CD4-positive, alpha-beta memory T cell (primary cell): ENCODE measurements at regions not wholly inside any gene's neighbourhood (a gene's known extent, or its start where the extent isn't known, plus 50 kb on each side); places are given as distances from the start of the nearest gene placed in this dataset.

Experiments
- CTCF ChIA-PET: fragments of 350-600 bp; sonication (Branson Sonifier 250); formaldehyde crosslinking; loops from one replicate; lab custom pipeline; 2021; ENCODE audit warnings: inconsistent platforms; ENCODE audit not compliant: partially characterized antibody; lab: Charles Lee
- POLR2A ChIA-PET: fragments of 350-600 bp; sonication (Branson Sonifier 250); formaldehyde crosslinking; loops from one replicate; lab custom pipeline; 2021; ENCODE audit not compliant: partially characterized antibody; lab: Charles Lee
- DNase-seq, 5 donors: peaks; one replicate each; pipeline versions ENCODE4 v3.0.0 to v3.0.0-alpha.2; 2020 to 2022; ENCODE audit warnings: mixed read lengths in 1 of 5
- H3K27ac ChIP-seq: one replicate; pipeline ENCODE4 v1.7.0; 2013; ENCODE audit warnings: low read depth, low read length
- H3K27me3 ChIP-seq: 2 replicates; pipeline ENCODE4 v1.7.0; 2013; ENCODE audit warnings: mild to moderate bottlenecking, low read length, moderate library complexity; ENCODE audit not compliant: insufficient read depth
- H3K36me3 ChIP-seq: 2 replicates; pipeline ENCODE4 v1.7.0; 2013; ENCODE audit warnings: mild to moderate bottlenecking, low read length, moderate library complexity; ENCODE audit not compliant: insufficient read depth
- H3K4me1 ChIP-seq: 2 replicates; pipeline ENCODE4 v1.7.0; 2013; ENCODE audit warnings: mild to moderate bottlenecking, low read length, moderate library complexity; ENCODE audit not compliant: insufficient read depth
- H3K4me3 ChIP-seq, 2 donors: one replicate each; pipeline ENCODE4 v1.7.0; 2013; ENCODE audit warnings: low read length in 2 of 2, mild to moderate bottlenecking in 1 of 2
- H3K9me3 ChIP-seq, 2 donors: one replicate each; pipeline ENCODE4 v1.7.0; 2013; ENCODE audit warnings: low read length in 2 of 2, control low read depth in 1 of 2; ENCODE audit not compliant: control insufficient read depth in 1 of 2
- H3K27ac Mint-ChIP-seq, 7 donors: one replicate each; pipeline ENCODE4 v1.8.0; 2020 to 2021; ENCODE audit warnings: mixed read lengths in 7 of 7, mild to moderate bottlenecking in 6 of 7, inconsistent platforms in 3 of 7, moderate library complexity in 3 of 7
- H3K27me3 Mint-ChIP-seq, 2 donors: one replicate each; pipeline ENCODE4 v1.8.0; 2020 to 2021; ENCODE audit warnings: mixed read lengths in 2 of 2
- H3K36me3 Mint-ChIP-seq, 2 donors: one replicate each; pipeline ENCODE4 v1.8.0; 2020 to 2021; ENCODE audit warnings: mixed read lengths in 2 of 2, inconsistent platforms in 1 of 2, mild to moderate bottlenecking in 1 of 2
- H3K4me1 Mint-ChIP-seq, 4 donors: one replicate each; pipeline ENCODE4 v1.8.0; 2020 to 2021; ENCODE audit warnings: mixed read lengths in 4 of 4, mild to moderate bottlenecking in 1 of 4
- H3K4me3 Mint-ChIP-seq, 8 donors: one replicate each; pipeline ENCODE4 v1.8.0; 2020 to 2021; ENCODE audit warnings: mixed read lengths in 8 of 8, mild to moderate bottlenecking in 7 of 8, moderate library complexity in 6 of 8, inconsistent platforms in 3 of 8
- H3K9me3 Mint-ChIP-seq, 8 donors: one replicate each; pipeline ENCODE4 v1.8.0; 2020 to 2021; ENCODE audit warnings: mixed read lengths in 8 of 8, mild to moderate bottlenecking in 5 of 8, inconsistent platforms in 3 of 8, moderate library complexity in 1 of 8
- intact Hi-C: fragments of 100-400 bp; cut with micrococcal nuclease; formaldehyde crosslinking; loops from one replicate; pipeline ENCODE4 v1.15.1; 2023

DNA sequence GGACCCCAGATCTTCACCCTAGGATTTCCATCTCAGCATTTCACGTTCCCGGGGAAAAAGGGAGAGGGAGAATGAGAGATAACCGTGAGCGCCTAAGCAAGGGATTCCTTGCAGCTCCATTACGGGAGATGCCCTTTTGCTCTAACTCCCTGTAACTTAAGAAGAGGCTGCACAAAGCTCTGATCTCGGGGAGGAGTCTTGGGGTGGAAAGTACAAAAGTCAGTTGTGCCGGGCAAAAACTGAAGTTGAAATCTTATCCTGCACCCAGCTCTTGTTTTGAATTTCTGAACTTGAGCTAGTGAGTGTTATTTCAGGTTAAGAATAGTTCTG lies 256.4 kb upstream of the SOX21 start:
- intact Hi-C loops = no loop called here
- no peak overlapping the region for H3K4me3 ChIP-seq
- Mint-ChIP-seq H3K9me3 (no peaks in the 10 kb centered on the region), H3K4me1 (peaks cover 0 to 19% (median 5%) of the 10 kb centered on the region in 4 donors), H3K27ac (no peak overlapping the region), H3K36me3 (no peaks in the 10 kb centered on the region), H3K4me3 (peak overlapping the region in 4 of 8 donors; percentile 39 to 61 (median 57)), H3K27me3 (peaks cover 36 to 40% of the 10 kb centered on the region in 2 donors)
- H3K36me3 ChIP-seq = no peaks in the 10 kb centered on the region
- ChIA-PET CTCF (no interaction called here), POLR2A (no interaction called here)
- H3K27ac ChIP-seq = no peak overlapping the region
- no peaks in the 10 kb centered on the region for H3K9me3 ChIP-seq
- no peaks in the 10 kb centered on the region for H3K4me1 ChIP-seq
- peaks cover 22% of the 10 kb centered on the region for H3K27me3 ChIP-seq
- no peak for DNase-seq

DNA sequence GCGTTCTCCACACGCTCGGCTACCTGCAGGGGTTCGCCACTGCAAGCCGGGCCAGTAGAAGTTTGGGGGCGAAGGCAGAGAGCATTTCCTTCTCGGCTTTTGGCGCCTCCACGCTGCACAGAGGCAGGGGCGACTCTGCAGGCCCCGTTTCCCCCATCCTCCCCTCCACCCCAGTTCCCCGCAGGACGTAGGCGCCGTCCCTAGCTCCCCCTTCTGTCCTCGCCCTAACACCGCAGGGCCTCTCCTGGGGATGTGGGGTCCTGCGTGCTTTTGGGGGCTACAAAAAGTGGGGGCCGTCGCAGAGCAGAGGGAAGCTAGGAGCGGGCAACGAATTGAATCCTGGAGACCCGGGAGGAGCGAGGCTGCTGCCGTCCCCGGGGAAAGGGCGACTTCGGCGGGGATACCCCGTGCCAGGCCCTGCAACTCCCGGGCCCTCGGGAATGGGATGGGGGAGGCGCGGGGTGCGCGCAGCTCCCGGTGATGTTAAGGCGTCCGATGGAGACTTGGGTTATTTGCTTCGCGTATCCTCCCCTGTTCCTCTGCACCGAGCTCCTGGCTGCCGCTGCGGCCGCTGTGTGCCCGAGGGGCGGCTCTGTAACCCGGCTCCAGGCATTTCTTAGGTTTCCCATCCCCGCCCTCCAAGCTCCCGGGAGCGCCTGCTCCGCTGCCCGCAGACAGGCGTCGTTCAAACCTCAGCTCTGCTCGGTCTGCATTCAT lies 255.9 kb upstream of the SOX21 start:
- H3K36me3 Mint-ChIP-seq = no peaks in the 10 kb centered on the region

DNA sequence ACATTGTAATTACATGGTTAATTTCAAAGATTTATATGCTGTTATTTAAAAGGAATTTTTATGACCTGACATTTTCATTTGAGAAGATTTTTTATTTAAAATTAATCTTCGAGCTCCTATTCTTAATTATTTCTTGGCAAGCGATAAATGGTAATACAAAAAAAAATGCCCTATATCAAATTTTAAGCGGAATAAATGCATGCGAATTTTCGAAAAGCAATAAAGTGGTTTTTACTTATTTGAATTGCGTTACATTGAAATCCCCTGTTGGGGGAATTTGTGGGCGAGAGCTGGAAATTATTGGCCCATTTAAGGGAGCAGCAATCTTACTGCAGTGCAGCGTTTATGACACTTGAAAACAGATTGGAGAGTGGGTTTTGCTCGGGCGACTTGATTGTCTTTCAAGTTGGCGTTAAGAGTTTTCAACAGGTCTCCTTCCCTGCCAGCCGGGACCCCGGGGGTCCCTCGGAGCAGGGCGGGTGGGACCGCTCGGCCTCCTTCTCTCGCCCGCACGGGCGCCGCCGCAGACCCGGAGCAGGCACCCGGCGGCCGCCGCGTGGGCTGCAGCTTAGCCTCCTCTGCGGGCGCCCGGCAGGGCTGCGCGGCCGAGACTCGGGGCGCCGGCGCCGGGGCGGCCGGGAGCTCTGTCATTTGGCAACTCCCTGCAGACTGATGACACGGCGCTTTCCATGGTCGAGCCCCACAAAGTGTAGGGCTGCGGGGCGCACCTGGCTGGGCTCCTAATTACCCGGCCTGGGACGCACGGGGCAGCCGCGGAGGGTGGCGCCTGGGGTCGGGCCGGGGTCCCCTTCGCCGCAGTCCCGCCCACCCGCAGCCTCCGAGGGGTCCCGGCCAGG lies 255.1 kb upstream of the SOX21 start:
- no peaks in the 10 kb centered on the region for H3K36me3 Mint-ChIP-seq
- CTCF ChIA-PET = no interaction called here
- Histone ChIP-seq H3K4me3 (no peak overlapping the region), H3K36me3 (no peaks in the 10 kb centered on the region), H3K9me3 (no peaks in the 10 kb centered on the region), H3K27me3 (peaks cover 22% of the 10 kb centered on the region), H3K4me1 (no peaks in the 10 kb centered on the region), H3K27ac (no peak overlapping the region)
- H3K27me3 Mint-ChIP-seq = peaks cover 40 to 44% of the 10 kb centered on the region in 2 donors
- intact Hi-C loops = no loop called here
- no peaks in the 10 kb centered on the region for H3K9me3 Mint-ChIP-seq
- no peak overlapping the region for H3K27ac Mint-ChIP-seq
- peaks cover 0 to 19% (median 5%) of the 10 kb centered on the region in 4 donors for H3K4me1 Mint-ChIP-seq
- POLR2A ChIA-PET = no interaction called here
- DNase-seq = no peak
- peak overlapping the region in 5 of 8 donors; percentile 26 to 67 (median 51) for H3K4me3 Mint-ChIP-seq

More for the DNA sequence above, 255.9 kb upstream of the SOX21 start:
- ChIA-PET POLR2A (no interaction called here), CTCF (no interaction called here)
- H3K36me3 ChIP-seq = no peaks in the 10 kb centered on the region
- Mint-ChIP-seq H3K9me3 (no peaks in the 10 kb centered on the region), H3K4me1 (peaks cover 0 to 19% (median 5%) of the 10 kb centered on the region in 4 donors), H3K4me3 (peak overlapping the region in 4 of 8 donors; percentile 26 to 61 (median 49)), H3K27me3 (peaks cover 38 to 42% of the 10 kb centered on the region in 2 donors), H3K27ac (no peak overlapping the region)
- H3K27me3 ChIP-seq = peaks cover 22% of the 10 kb centered on the region
- intact Hi-C loops = no loop called here
- no peak overlapping the region for H3K4me3 ChIP-seq
- no peaks in the 10 kb centered on the region for H3K9me3 ChIP-seq
- H3K27ac ChIP-seq = no peak overlapping the region
- DNase-seq = no peak
- no peaks in the 10 kb centered on the region for H3K4me1 ChIP-seq

DNA sequence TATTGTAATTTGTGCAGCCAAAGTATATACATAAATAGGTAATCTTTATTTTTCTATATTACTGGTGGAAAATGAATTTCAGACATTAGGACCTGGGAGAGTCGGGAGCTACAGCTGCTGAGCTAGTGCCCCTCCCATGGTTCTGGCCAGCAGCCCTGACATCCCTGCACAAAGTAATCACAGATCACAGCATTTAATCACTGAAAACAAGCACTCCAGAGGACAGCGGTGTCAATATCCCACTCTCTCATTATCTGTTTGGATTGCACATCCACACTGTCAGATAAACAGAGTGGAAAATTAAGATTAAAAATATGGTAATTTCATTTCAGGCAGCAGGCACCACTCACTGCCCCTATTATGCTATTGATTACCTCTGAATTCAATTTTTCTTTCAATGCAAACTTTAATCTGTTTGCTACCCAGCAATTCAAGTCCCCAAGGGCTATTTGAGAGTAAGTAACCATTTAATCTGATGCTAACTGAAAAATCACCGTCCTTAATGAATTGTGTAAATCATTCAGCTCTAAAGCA lies 254.1 kb upstream of the SOX21 start:
- no peaks in the 10 kb centered on the region for H3K4me1 ChIP-seq
- Mint-ChIP-seq H3K36me3 (no peaks in the 10 kb centered on the region), H3K4me1 (peaks cover 0 to 19% (median 5%) of the 10 kb centered on the region in 4 donors), H3K4me3 (peak overlapping the region in 4 of 8 donors; percentile 8 to 52 (median 28)), H3K9me3 (peaks cover 0 to 3% (median 0%) of the 10 kb centered on the region in 8 donors), H3K27me3 (peaks cover 40 to 42% of the 10 kb centered on the region in 2 donors), H3K27ac (no peak overlapping the region)
- intact Hi-C loops = no loop called here
- H3K27ac ChIP-seq = no peak overlapping the region
- ChIA-PET CTCF (no interaction called here), POLR2A (no interaction called here)
- H3K36me3 ChIP-seq = no peaks in the 10 kb centered on the region
- H3K4me3 ChIP-seq = no peak overlapping the region
- no peak for DNase-seq
- H3K27me3 ChIP-seq = peaks cover 22% of the 10 kb centered on the region
- no peaks in the 10 kb centered on the region for H3K9me3 ChIP-seq

DNA sequence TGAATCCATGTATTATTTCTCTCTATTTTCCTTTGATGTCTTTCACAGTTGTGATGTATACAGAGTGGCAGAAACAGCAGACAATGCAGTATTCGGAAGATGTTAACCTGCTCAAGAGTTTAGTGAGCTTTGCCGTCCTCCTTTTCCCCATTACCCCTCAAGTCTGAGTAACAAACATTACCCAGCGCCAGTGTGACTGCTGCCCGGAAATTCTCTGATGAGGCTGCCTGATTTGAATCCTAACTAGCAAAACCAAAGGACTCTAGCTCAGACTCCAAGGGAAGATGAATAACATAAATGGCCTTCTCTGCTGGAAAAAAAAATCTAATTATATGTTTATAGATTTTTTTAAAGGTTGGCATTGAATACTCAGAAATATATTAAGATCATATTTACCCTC lies 247.3 kb upstream of the SOX21 start:
- no peak for DNase-seq
- ChIA-PET POLR2A (no interaction called here), CTCF (interaction anchor here (1.1 kb wide), 1 partner anchor 11 kb away, joined by 3 read pairs; no protein-coding TSS in a partner anchor)
- H3K9me3 ChIP-seq = no peaks in the 10 kb centered on the region
- H3K4me3 ChIP-seq = peak overlapping the region in 1 of 2 donors; percentile 4
- no peaks in the 10 kb centered on the region for H3K36me3 ChIP-seq
- H3K36me3 Mint-ChIP-seq = no peaks in the 10 kb centered on the region
- H3K4me1 Mint-ChIP-seq = no peaks in the 10 kb centered on the region
- H3K4me1 ChIP-seq = no peaks in the 10 kb centered on the region
- intact Hi-C loops = no loop called here
- H3K27me3 Mint-ChIP-seq = peaks cover 13 to 17% of the 10 kb centered on the region in 2 donors
- no peaks in the 10 kb centered on the region for H3K27me3 ChIP-seq
- H3K9me3 Mint-ChIP-seq = peaks cover 0 to 3% (median 0%) of the 10 kb centered on the region in 8 donors
- H3K27ac ChIP-seq = no peak overlapping the region
- H3K27ac Mint-ChIP-seq = no peak overlapping the region
- H3K4me3 Mint-ChIP-seq = no peak overlapping the region

DNA sequence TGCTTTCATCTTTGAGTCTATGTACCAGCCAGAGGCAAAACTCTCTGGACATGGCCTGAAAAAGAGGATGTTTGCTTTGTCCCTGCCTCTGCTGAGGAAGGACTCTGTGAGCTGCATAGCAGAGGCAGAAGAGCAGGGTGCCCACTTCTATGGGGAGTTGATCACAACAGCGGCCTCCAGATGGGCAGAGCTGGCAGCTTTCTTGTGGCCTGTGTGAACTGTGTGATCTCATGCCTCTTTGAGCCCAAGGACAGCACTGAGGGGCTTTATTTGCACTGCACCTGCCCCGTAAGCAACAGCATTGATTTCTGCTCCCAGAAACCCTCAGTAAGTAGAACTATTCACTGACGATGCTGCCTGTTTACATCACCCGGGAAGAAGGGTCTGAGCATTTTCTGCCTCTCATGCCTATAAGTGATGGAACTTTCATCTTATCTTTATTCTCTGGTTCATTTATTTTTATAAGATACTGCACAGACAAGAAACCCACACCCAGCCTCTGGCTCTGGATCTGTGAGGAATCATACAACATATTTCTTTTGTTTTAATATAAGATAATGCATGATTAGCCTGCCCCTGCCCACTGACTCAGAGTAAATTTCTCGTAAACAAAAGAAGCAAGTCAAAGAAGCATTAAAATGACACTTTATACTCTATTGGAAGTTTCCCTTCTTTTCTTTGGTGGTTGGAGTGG lies 244.2 kb upstream of the SOX21 start:
- no peaks in the 10 kb centered on the region for H3K9me3 ChIP-seq
- no peak overlapping the region for H3K4me3 ChIP-seq
- ChIA-PET POLR2A (no interaction called here), CTCF (no interaction called here)
- intact Hi-C loops = no loop called here
- no peaks in the 10 kb centered on the region for H3K36me3 ChIP-seq
- Mint-ChIP-seq H3K27me3 (peaks cover 1 to 7% of the 10 kb centered on the region in 2 donors), H3K4me1 (no peaks in the 10 kb centered on the region), H3K4me3 (no peak overlapping the region), H3K9me3 (peaks cover 0 to 3% (median 0%) of the 10 kb centered on the region in 8 donors), H3K27ac (no peak overlapping the region), H3K36me3 (no peaks in the 10 kb centered on the region)
- H3K27ac ChIP-seq = no peak overlapping the region
- DNase-seq = no peak
- no peaks in the 10 kb centered on the region for H3K4me1 ChIP-seq
- H3K27me3 ChIP-seq = no peaks in the 10 kb centered on the region

DNA sequence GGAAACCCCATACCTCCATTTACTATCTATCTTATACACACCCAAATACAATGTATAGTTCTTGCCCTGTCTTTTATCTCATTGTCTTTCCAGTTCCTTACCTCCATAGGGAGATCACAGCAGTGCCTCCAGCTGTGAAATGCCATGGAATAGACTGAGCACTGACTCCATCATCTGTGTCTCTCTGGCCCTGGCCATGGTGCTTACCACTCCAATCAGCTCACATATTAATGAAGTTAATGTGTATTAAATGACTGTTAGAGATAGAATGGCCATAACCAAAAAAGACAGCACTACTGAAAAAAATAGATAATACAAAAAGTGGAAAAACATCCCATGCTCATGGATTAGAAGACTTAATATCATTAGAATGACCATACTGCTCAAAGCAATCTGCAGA lies 240.4 kb upstream of the SOX21 start:
- intact Hi-C loops = no loop called here

More for the DNA sequence above, 240.4 kb upstream of the SOX21 start:
- H3K4me1 ChIP-seq = no peaks in the 10 kb centered on the region
- no peak overlapping the region for H3K4me3 Mint-ChIP-seq
- H3K27me3 Mint-ChIP-seq = peaks cover 9% of the 10 kb centered on the region in 2 donors
- no peaks in the 10 kb centered on the region for H3K36me3 Mint-ChIP-seq
- ChIA-PET POLR2A (no interaction called here), CTCF (no interaction called here)
- H3K9me3 Mint-ChIP-seq = peaks cover 0 to 3% (median 0%) of the 10 kb centered on the region in 8 donors
- H3K27ac ChIP-seq = no peak overlapping the region
- no peaks in the 10 kb centered on the region for H3K4me1 Mint-ChIP-seq
- no peaks in the 10 kb centered on the region for H3K36me3 ChIP-seq
- no peaks in the 10 kb centered on the region for H3K27me3 ChIP-seq
- no peak for DNase-seq
- no peaks in the 10 kb centered on the region for H3K9me3 ChIP-seq
- peak overlapping the region in 1 of 7 donors; percentile 11 for H3K27ac Mint-ChIP-seq
- no peak overlapping the region for H3K4me3 ChIP-seq
